Fibroblast of the aortic adventitia (primary cell): ENCODE measurements at regions not wholly inside any gene's neighbourhood (a gene's known extent, or its start where the extent isn't known, plus 50 kb on each side); places are given as distances from the start of the nearest gene placed in this dataset.

Experiments used
- DNase-seq: peaks from one replicate; pipeline ENCODE4 v3.0.0-alpha.2; 2010; ENCODE audit warnings: low read depth
- H3K4me3 ChIP-seq: 2 replicates; pipeline ENCODE4 v1.5.1; 2011; ENCODE audit warnings: low read depth, mild to moderate bottlenecking, control low read depth, low read length, moderate library complexity
- CTCF ChIP-seq: IDR thresholded peaks from 2 replicates; pipeline ENCODE4 v1.5.1; 2011; ENCODE audit warnings: mild to moderate bottlenecking, low read length, control low read depth, inconsistent platforms; ENCODE audit not compliant: insufficient read depth

- no peak for DNase-seq
- no peak overlapping the region for H3K4me3 ChIP-seq
- TF ChIP-seq CTCF: no peak
These were observed 372.3 kb downstream of the TFEC start for GRCh38 chr7:115658223-115658622.

- no peak for TF ChIP-seq CTCF
- H3K4me3 ChIP-seq: no peak overlapping the region
- no peak for DNase-seq
These were observed 376.0 kb downstream of the TFEC start for GRCh38 chr7:115654384-115655214.

- H3K4me3 ChIP-seq: no peak overlapping the region
- DNase-seq: no peak
- no peak for TF ChIP-seq CTCF
These were observed 381.1 kb downstream of the TFEC start for GRCh38 chr7:115649429-115649828.

- no peak overlapping the region for H3K4me3 ChIP-seq
- DNase-seq: no peak
- no peak for TF ChIP-seq CTCF
These were observed 382.9 kb downstream of the TFEC start for GRCh38 chr7:115647712-115648111.

DNA sequence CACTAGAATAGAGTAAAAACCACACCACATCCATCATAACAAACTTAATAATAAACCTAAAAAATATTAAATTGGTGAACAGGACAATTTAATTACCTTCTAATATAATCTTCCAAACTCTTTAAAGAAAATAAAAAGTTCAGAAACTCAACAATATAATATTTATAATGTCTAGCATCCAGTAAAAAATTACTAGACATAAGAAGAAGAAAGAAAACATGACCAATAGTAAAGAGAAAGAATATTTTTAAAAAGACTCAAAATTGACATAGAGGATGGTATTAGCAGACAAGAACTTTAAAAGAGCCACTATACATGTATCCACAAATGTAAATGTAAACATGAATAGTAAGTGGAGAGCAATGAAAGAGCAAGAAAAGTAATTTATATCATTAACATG is 388.4 kb downstream of the TFEC start:
- TF ChIP-seq CTCF: no peak
- H3K4me3 ChIP-seq: no peak overlapping the region
- DNase-seq: no peak

DNA sequence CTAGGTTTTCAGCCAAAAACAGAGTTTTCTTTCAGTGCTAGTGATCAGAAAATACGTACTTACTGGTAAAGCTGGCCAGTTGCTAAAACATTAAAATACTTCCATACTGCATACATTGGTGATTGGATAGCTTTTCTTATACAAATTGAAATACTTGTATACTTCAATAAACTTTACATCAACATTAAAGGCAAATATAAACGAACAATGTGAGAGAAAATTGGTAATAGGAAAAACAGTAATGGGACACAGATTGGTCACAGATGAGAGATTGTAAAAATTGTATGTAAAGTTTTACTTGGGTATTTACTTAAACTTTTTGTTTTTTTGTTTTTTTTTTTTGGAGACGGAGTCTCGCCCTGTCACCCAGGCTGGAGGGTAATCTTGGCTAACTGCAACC is 391.7 kb downstream of the TFEC start:
- no peak for DNase-seq
- no peak for TF ChIP-seq CTCF
- H3K4me3 ChIP-seq: no peak overlapping the region

DNA sequence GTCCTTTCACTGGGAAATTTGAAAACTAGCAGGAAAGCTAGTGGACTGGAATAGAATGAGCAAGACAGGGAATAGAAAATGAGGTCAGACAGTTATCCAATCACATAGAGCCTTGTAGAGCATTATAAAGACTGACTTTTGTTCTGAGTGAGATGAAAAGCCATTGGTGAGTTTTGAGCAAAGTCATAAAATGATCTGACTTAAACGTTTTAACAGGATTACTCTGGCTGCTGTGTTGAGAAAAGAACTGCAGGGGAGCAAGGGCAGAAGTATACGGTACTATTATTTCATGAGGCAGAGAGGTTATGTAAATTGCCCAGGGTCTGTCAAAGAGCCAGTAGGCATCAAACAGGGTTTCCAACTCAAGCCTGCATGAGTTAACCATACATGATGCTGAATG is 393.4 kb downstream of the TFEC start:
- H3K4me3 ChIP-seq: no peak overlapping the region
- DNase-seq: no peak
- no peak for TF ChIP-seq CTCF
